B cell (primary cell): ENCODE measurements at regions not wholly inside any gene's neighbourhood (a gene's known extent, or its start where the extent isn't known, plus 50 kb on each side); places are given as distances from the start of the nearest gene placed in this dataset.

Source experiments
- ATAC-seq: fragments of 200-7000 bp; cut with Tn5 transposase; one replicate; pipeline ENCODE4 v1.10.0; 2021; ENCODE audit warnings: low read depth, mild to moderate bottlenecking, moderate number of reproducible peaks, moderate library complexity
- CTCF ChIA-PET: fragments of 350-600 bp; sonication (Branson Sonifier 250); formaldehyde crosslinking; loops from one replicate; lab custom pipeline; 2021; ENCODE audit warnings: antibody characterized with exemption, inconsistent platforms; lab: Charles Lee
- POLR2A ChIA-PET: fragments of 350-600 bp; sonication (Branson Sonifier 250); formaldehyde crosslinking; loops from one replicate; lab custom pipeline; 2021; ENCODE audit warnings: antibody characterized with exemption; lab: Charles Lee
- DNase-seq: peaks from one replicate; pipeline ENCODE4 v3.0.0; 2013
- H2AFZ ChIP-seq: 2 replicates; pipeline ENCODE4 v1.6.1; 2012; ENCODE audit warnings: mild to moderate bottlenecking, low read depth, low read length; ENCODE audit not compliant: insufficient read depth, poor library complexity, severe bottlenecking
- H3K27ac ChIP-seq, 2 donors: 1 replicate in 1 of 2; 2 replicates in 1 of 2; pipeline ENCODE4 v1.5.1; 2012 to 2013; ENCODE audit warnings: low read length in 2 of 2, mild to moderate bottlenecking in 2 of 2, moderate library complexity in 1 of 2
- H3K27me3 ChIP-seq, 4 experiments: fragments of 200-600 bp in 1 of 4; sonication (generic) in 1 of 4; replicated peaks in 1 of 4; 1 replicate in 2 of 4; 2 replicates in 2 of 4; pipeline versions ENCODE4 v1.6.1 to v1.7.0; 2013 to 2016; ENCODE audit warnings: low read length in 3 of 4, mild to moderate bottlenecking in 2 of 4, mixed read lengths in 1 of 4, moderate library complexity in 1 of 4; ENCODE audit not compliant: insufficient read depth in 4 of 4, control insufficient read depth in 3 of 4; ENCODE audit errors: control extremely low read depth in 1 of 4
- H3K36me3 ChIP-seq, 2 experiments: replicated peaks in 1 of 2; 1 replicate in 1 of 2; 2 replicates in 1 of 2; pipeline versions ENCODE4 v1.6.1 to v1.7.1; 2013; ENCODE audit warnings: low read length in 1 of 2; ENCODE audit not compliant: insufficient read depth in 2 of 2, control insufficient read depth in 1 of 2; ENCODE audit errors: control extremely low read depth in 1 of 2, extremely low read depth in 1 of 2
- H3K4me1 ChIP-seq, 2 donors: fragments of 200-600 bp in 1 of 2; sonication (generic) in 1 of 2; 1 replicate in 1 of 2; 2 replicates in 1 of 2; pipeline versions ENCODE4 v1.5.1 to v1.6.1; 2013 to 2017; ENCODE audit warnings: low read length in 2 of 2; ENCODE audit not compliant: control insufficient read depth in 2 of 2, insufficient read depth in 2 of 2
- H3K4me2 ChIP-seq: replicated peaks from 2 replicates; pipeline ENCODE3; 2012; ENCODE audit warnings: mild to moderate bottlenecking, low read depth, low read length; ENCODE audit not compliant: poor library complexity, severe bottlenecking
- H3K4me3 ChIP-seq, 5 experiments: fragments of 200-600 bp in 1 of 5; sonication (generic) in 1 of 5; 1 replicate in 3 of 5; 2 replicates in 2 of 5; pipeline versions ENCODE4 v1.5.1 to v1.7.0; 2011 to 2016; ENCODE audit warnings: low read length in 4 of 5, mild to moderate bottlenecking in 4 of 5, low read depth in 2 of 5, control low read depth in 1 of 5, moderate library complexity in 1 of 5; ENCODE audit not compliant: insufficient read depth in 1 of 5; ENCODE audit errors: control extremely low read depth in 1 of 5, extremely low read depth in 1 of 5
- H3K79me2 ChIP-seq: fragments of 200-600 bp; sonication (generic); one replicate; pipeline ENCODE4 v1.6.0; 2016; ENCODE audit warnings: low read length; ENCODE audit not compliant: control insufficient read depth, insufficient read depth
- H3K9ac ChIP-seq: fragments of 200-600 bp; sonication (generic); 2 replicates; pipeline ENCODE4 v1.6.1; 2017; ENCODE audit warnings: mild to moderate bottlenecking, low read length, moderate library complexity
- H3K9me3 ChIP-seq, 3 donors: one replicate each; pipeline versions ENCODE4 v1.6.1 to v1.7.1; 2013; ENCODE audit warnings: low read length in 2 of 3; ENCODE audit not compliant: control insufficient read depth in 2 of 3, insufficient read depth in 1 of 3; ENCODE audit errors: control extremely low read depth in 1 of 3
- H4K20me1 ChIP-seq: 2 replicates; pipeline ENCODE4 v1.6.0; 2012; ENCODE audit warnings: mild to moderate bottlenecking, low read length; ENCODE audit not compliant: insufficient read depth, control insufficient read depth, poor library complexity, severe bottlenecking
- H3K27ac Mint-ChIP-seq: one replicate; pipeline ENCODE4 v1.8.0; 2021; ENCODE audit warnings: mixed read lengths
- H3K27me3 Mint-ChIP-seq: one replicate; pipeline ENCODE4 v1.8.0; 2021; ENCODE audit warnings: mixed read lengths
- H3K4me1 Mint-ChIP-seq: one replicate; pipeline ENCODE4 v1.8.0; 2021; ENCODE audit warnings: mixed read lengths
- H3K4me3 Mint-ChIP-seq: one replicate; pipeline ENCODE4 v1.8.0; 2021; ENCODE audit warnings: mixed read lengths
- H3K9me3 Mint-ChIP-seq: one replicate; pipeline ENCODE4 v1.8.0; 2022; ENCODE audit warnings: mixed read lengths; ENCODE audit not compliant: insufficient read depth
- EZH2 ChIP-seq: IDR thresholded peaks from 2 replicates; pipeline ENCODE4 v1.6.1; 2012; ENCODE audit warnings: borderline replicate concordance, low read depth, mild to moderate bottlenecking, moderate library complexity, low read length; ENCODE audit not compliant: insufficient read depth, poor library complexity, severe bottlenecking
- WGBS: methylation state at CpG from one replicate; pipeline ENCODE4 v1.1.5; 2013; ENCODE audit warnings: missing lambda C conversion rate; ENCODE audit not compliant: insufficient coverage; 5-methylcytosine and 5-hydroxymethylcytosine counted together
- intact Hi-C: fragments of 100-400 bp; cut with micrococcal nuclease; formaldehyde crosslinking; loops from one replicate; pipeline ENCODE4 v1.10.0; 2022
- TF ChIP-seq, protein P1 (sequence below): fragments of 200-600 bp; IDR thresholded peaks from one replicate; pipeline ENCODE4 v1.8.0; 2022; ENCODE audit warnings: antibody characterized with exemption, mild to moderate bottlenecking

DNA sequence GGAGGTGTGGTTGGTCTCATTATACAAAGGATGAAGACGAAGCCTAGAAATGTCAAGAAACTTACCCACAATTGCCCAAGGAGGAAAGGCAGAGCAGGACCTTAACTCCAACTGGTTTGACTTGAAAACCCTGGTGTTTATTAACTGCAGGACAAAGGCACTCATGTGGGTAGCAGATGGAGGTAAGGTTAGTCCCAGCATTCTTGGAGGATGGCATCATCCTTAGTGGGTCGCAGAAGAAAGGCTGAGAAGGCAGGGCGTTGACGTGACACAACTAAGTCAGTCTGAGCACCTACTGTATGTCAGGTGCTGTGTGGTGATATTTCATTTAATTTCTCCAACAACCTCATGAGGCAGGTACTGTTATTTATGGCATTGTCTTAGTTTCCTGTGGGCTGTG is 101.3 kb downstream of the HAPSTR1 start:
- no peaks in the 10 kb centered on the region for H3K4me1 ChIP-seq
- ATAC-seq (no peak), DNase-seq (no peak)
- no peak overlapping the region for H3K4me2 ChIP-seq
- no peak overlapping the region for H2AFZ ChIP-seq
- Mint-ChIP-seq H3K27me3 (peaks cover 12% of the 10 kb centered on the region), H3K9me3 (no peaks in the 10 kb centered on the region), H3K27ac (no peak overlapping the region), H3K4me1 (no peaks in the 10 kb centered on the region), H3K4me3 (no peak overlapping the region)
- H3K79me2 ChIP-seq, result no peaks in the 10 kb centered on the region
- H3K36me3 ChIP-seq, result no peaks in the 10 kb centered on the region
- ChIA-PET CTCF (no interaction called here), POLR2A (no interaction called here)
- WGBS, result no CpG with 5 or more reads among the region's 4 CpGs
- intact Hi-C loops, result no loop called here
- H3K27ac ChIP-seq, result no peak overlapping the region
- no peaks in the 10 kb centered on the region for H4K20me1 ChIP-seq
- H3K9me3 ChIP-seq, result no peaks in the 10 kb centered on the region
- H3K4me3 ChIP-seq, result no peak overlapping the region
- H3K27me3 ChIP-seq, result peaks cover 0 to 9% (median 0%) of the 10 kb centered on the region in 4 experiments
- TF ChIP-seq, protein P1, sequence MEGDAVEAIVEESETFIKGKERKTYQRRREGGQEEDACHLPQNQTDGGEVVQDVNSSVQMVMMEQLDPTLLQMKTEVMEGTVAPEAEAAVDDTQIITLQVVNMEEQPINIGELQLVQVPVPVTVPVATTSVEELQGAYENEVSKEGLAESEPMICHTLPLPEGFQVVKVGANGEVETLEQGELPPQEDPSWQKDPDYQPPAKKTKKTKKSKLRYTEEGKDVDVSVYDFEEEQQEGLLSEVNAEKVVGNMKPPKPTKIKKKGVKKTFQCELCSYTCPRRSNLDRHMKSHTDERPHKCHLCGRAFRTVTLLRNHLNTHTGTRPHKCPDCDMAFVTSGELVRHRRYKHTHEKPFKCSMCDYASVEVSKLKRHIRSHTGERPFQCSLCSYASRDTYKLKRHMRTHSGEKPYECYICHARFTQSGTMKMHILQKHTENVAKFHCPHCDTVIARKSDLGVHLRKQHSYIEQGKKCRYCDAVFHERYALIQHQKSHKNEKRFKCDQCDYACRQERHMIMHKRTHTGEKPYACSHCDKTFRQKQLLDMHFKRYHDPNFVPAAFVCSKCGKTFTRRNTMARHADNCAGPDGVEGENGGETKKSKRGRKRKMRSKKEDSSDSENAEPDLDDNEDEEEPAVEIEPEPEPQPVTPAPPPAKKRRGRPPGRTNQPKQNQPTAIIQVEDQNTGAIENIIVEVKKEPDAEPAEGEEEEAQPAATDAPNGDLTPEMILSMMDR, result no peak
- no peak overlapping the region for H3K9ac ChIP-seq

GRCh38 chr16:9195287-9195686 is 103.8 kb downstream of the HAPSTR1 start:
- H3K9me3 Mint-ChIP-seq, result no peaks in the 10 kb centered on the region
- Histone ChIP-seq H3K9me3 (no peaks in the 10 kb centered on the region), H3K27me3 (peaks cover 0 to 9% (median 0%) of the 10 kb centered on the region in 4 experiments), H3K9ac (no peak overlapping the region), H4K20me1 (no peaks in the 10 kb centered on the region), H3K79me2 (no peaks in the 10 kb centered on the region), H2AFZ (no peak overlapping the region), H3K36me3 (no peaks in the 10 kb centered on the region), H3K4me3 (no peak overlapping the region), H3K4me2 (no peak overlapping the region), H3K27ac (no peak overlapping the region), H3K4me1 (no peaks in the 10 kb centered on the region)
- H3K4me3 Mint-ChIP-seq, result no peak overlapping the region
- ATAC-seq (no peak), DNase-seq (no peak)
- TF ChIP-seq, protein P1, result no peak
- no peak for TF ChIP-seq EZH2
- WGBS, result 72% methylated on average over 5 of the region's 6 CpGs
- H3K27ac Mint-ChIP-seq, result no peak overlapping the region
- ChIA-PET CTCF (no interaction called here), POLR2A (no interaction called here)
- H3K27me3 Mint-ChIP-seq, result peaks cover 19% of the 10 kb centered on the region
- no peaks in the 10 kb centered on the region for H3K4me1 Mint-ChIP-seq
- intact Hi-C loops, result no loop called here
